22Rv1 (cell line): ENCODE measurements at regions not wholly inside any gene's neighbourhood (a gene's known extent, or its start where the extent isn't known, plus 50 kb on each side); places are given as distances from the start of the nearest gene placed in this dataset.

ENCODE experiments used
- CTCF ChIP-seq: fragments of 450-650 bp; IDR thresholded peaks from 2 replicates; pipeline ENCODE4 v1.5.1; 2017; ENCODE audit warnings: mild to moderate bottlenecking
- ZFX ChIP-seq: fragments of 450-650 bp; IDR thresholded peaks from 2 replicates; pipeline ENCODE4 v1.6.1; 2017; ENCODE audit warnings: antibody characterized with exemption, borderline replicate concordance

GRCh38 chr1:234900595-234900994 lies 228.0 kb downstream of the TOMM20 start:
- no peak for TF ChIP-seq CTCF
- TF ChIP-seq ZFX: no peak
